GM19468 (cell line): ENCODE measurements at regions not wholly inside any gene's neighbourhood (a gene's known extent, or its start where the extent isn't known, plus 50 kb on each side); places are given as distances from the start of the nearest gene placed in this dataset.
"Not testable (repeated sequence)": the region's sequence is repeated elsewhere in the genome, so short reads cannot be mapped to it uniquely, and the experiment has no call there.

ENCODE experiments used
- ATAC-seq: cut with Tn5 transposase; IDR thresholded peaks from one replicate; pipeline ENCODE4 v1.9.1; 2021; ENCODE audit warnings: mild to moderate bottlenecking, moderate library complexity, moderate number of reproducible peaks; ENCODE audit not compliant: unreplicated experiment; ENCODE audit errors: extremely low read depth

- ATAC-seq, result not testable (repeated sequence)
These were observed 168.5 kb upstream of the FAM72C start for GRCh38 chr1:144140243-144140642.

- ATAC-seq, result not testable (repeated sequence)
These were observed 133.2 kb upstream of the FAM72C start for GRCh38 chr1:144105006-144105405.

DNA sequence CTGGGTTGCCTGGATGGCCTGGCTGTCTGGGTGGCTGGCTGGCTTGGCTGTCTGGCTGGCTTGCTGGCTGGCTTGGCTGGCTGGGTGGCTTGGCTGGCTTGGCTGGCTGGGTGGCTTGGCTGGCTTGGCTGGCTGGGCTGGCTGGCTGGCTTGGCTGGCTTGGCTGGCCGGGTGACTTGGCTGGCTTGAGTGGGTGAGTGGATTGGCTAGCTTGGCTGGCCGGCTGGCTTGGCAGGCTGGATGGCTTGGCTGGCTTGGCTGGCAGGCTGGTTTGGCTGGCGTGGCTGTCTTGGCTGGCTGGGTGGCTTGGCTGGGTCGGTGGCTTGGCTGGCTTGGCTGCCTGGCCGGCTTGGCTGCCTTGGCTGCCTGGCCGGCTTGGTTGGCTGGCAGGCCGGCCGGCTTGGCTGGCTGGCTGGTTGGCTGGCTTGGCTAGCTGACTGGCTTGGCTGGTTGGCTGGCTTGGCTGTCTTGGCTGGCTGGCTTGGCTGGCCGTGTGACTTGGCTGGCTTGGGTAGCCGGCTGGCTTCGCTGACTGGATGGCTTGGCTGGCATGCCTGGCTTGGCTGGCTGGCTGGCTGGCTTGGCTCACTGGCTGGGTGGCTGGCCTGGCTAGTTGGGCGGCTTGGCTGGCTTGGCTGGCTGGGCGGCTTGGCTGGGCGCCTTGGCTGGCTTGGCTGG lies 132.4 kb upstream of the FAM72C start:
- not testable (repeated sequence) for ATAC-seq

DNA sequence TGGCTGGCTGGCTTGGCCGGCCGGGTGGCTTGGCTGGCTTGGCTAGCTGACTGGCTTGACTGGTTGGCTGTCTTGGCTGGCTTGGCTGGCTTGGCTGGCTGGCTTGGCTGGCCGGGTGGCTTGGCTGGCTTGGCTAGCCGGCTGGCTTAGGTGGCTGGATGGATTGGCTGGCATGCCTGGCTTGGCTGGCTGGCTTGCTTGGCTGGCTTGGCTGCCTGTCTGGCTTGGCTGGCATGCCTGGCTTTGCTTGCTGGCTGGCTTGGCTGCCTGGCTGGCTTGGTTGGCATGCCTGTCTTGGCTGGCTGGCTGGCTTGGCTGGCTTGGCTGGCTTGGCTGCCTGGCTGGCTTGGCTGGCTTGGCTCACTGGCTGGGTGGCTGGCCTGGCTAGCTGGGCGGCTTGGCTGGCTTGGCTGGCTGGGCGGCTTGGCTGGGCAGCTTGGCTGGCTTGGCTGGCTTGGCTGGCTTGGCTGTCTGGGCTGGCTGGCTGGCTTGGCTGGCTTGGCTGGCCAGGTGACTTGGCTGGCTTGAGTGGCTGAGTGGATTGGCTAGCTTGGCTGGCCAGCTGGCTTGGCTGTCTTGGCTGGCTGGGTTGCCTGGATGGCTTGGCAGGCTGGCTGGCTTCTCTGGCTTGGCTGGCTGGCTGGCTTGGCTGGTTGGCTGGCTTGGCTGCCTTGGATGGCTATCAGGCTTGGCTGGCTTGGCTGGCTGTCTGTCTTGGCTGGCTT lies 131.5 kb upstream of the FAM72C start:
- ATAC-seq, result not testable (repeated sequence)

DNA sequence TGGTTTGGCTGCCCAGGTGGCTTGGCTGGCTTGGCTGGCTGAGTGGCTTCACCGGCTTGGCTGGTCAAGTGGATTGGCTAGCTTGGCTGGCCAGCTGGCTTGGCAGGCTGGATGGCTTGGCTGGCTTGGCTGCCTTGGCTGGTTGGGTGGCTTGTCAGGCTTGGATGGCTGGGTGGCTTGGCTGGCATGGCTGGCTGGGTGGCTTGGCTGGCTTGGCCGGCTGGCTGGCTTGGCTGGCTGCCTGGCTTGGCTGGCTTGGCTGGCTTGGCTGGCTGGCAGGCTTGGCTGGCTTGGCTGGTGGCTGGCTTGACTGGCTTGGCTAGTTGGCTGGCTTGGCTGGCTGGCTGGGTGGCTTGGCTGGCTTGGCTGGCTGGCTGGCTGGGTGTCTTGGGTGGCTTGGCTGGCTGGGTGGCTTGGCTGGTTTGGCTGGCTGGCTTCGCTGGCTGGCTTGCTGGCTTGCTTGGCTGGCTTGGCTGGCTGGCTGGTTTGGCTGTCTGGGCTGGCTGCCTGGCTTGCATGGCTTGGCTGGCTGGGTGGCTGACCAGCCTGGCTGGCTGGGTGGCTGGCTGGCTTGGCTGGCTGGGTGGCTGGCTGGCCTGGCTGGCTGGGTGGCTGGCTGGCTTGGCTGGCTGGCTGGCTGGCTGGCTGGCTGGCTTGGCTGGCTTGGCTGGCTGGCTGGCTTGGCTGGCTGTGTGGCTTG lies 130.4 kb upstream of the FAM72C start:
- ATAC-seq, result not testable (repeated sequence)

DNA sequence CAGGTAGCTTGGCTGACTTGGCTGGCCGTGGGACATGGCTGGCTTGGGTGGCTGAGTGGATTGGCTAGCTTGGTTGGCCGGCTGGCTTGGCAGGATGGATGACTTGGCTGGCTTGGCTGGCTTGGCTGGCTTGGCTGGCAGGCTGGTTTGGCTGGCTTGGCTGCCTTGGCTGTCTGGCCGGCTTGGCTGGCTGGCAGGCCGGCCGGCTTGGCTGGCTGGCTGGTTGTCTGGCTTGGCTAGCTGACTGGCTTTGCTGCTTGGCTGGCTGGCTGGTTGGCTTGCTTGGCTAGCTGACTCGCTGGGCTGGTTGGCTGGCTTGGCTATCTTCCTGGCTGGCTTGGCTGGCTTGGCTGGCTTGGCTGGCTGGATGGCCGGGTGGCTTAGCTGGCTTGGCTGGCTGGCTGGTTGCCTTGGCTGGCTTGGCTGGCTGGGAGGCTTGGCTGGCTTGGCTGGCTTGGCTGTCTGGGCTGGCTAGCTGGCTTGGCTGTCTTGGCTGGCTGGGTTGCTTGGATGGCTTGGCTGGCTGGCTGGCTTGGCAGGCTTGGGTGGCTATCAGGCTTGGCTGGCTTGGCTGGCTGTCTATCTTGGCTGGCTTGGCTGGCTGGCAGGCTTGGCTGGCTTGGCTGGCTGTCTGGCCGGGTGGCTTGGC lies 129.7 kb upstream of the FAM72C start:
- no peak for ATAC-seq

- not testable (repeated sequence) for ATAC-seq
These were observed 105.5 kb upstream of the FAM72C start for GRCh38 chr1:144077167-144077841.

DNA sequence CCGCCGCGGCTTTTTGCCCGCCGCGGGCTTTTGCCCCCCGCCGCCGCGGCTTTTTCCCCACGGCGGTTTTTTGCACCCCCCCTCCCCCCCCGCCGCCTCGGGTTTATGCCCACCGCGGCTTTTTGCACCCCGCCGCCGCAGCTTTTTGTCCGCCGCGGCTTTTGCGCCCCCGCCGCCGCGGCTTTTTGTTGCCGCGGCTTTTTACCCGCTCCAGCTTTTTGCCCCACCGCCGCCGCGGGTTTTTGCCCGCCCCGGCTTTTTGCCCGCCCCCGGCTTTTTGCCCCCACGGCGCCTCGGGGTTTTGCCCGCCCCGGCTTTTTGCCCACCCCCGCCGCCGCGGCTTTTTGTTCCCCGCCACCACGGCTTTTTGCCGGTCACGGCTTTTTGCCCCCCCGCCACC lies 104.9 kb upstream of the FAM72C start:
- ATAC-seq, result not testable (repeated sequence)

GRCh38 chr1:144070394-144071053 lies 98.7 kb upstream of the FAM72C start:
- ATAC-seq, result not testable (repeated sequence)

DNA sequence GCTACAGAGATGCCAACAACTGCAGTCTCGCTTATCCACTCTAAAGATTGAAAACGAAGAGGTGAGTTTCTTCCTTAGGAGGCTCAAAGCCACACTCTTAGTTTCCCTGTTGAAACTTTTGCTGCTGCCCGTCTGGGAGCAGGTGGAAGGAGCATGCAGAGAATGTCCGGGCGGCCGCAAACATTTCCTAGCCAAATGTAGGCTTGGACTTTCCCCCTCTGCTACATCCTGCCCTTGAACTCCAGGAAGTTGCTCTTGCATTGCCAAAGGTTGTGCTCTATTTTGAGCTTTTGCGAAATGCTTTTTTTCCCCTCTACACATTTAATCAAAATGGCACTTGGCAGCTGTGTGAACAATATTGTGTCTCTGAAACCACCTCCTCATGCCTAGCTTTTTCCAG lies 95.3 kb upstream of the FAM72C start:
- not testable (repeated sequence) for ATAC-seq

GRCh38 chr1:144066071-144066813 lies 94.5 kb upstream of the FAM72C start:
- ATAC-seq, result not testable (repeated sequence)

GRCh38 chr1:144065299-144066060 lies 93.7 kb upstream of the FAM72C start:
- ATAC-seq, result not testable (repeated sequence)

- ATAC-seq, result not testable (repeated sequence)
These were observed 77.6 kb upstream of the FAM72C start for GRCh38 chr1:144049365-144049764.

- not testable (repeated sequence) for ATAC-seq
These were observed 74.9 kb upstream of the FAM72C start for GRCh38 chr1:144046645-144047044.

- ATAC-seq, result not testable (repeated sequence)
These were observed 74.2 kb upstream of the FAM72C start for GRCh38 chr1:144045751-144046546.

- not testable (repeated sequence) for ATAC-seq
These were observed 70.5 kb upstream of the FAM72C start for GRCh38 chr1:144042251-144042650.

- ATAC-seq, result not testable (repeated sequence)
These were observed 68.5 kb upstream of the FAM72C start for GRCh38 chr1:144040293-144040692.
